Inferior parietal cortex (tissue), 1 donor: ENCODE measurements at regions not wholly inside any gene's neighbourhood (a gene's known extent, or its start where the extent isn't known, plus 50 kb on each side); places are given as distances from the start of the nearest gene placed in this dataset.
A peak's percentile ranks its signal among the peaks of the same experiment; 100 is the strongest.

Experiments
- DNase-seq: peaks from one replicate; pipeline ENCODE4 v3.0.0-alpha.2; 2016; ENCODE audit errors: extremely low spot score

DNA sequence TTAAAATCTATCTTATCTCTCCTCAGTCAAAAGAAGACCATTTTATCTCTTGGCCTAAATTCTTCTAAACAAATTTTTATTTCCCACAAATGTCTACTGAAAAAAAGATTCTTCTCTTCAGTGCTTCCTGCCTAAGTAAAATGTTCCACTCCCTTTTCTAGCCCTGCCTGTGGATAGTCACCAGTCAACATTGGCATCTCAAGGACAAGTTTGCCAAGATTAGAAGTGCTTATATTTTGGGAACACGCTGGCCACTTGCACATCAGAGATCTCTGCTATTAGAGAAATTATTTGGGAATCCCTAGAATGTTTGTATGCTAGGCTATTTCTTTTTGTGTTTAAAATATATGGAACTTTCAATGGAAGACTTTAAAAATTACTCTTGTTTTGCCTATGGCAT is 758.2 kb upstream of the CDH7 start:
- no peak for DNase-seq

DNA sequence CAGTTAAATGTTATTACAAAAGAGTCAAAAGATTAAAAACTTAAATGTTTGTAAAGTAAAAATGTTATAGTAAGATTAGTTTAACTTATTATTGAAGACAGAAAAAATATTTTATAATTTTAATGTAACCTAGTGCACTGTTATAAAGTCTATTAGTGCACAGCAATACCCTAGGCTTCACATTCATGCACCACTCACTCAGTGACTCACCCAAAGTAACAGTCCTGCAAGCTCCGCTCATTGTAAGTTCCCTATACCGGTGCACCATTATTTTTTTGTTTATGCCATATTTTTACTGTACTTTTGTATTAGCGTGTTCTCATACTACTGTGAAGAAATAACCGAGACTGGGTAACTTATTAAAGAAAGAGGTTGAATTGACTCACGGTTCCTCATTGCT is 759.7 kb upstream of the CDH7 start:
- no peak for DNase-seq

- no peak for DNase-seq
These were observed 763.8 kb upstream of the CDH7 start for GRCh38 chr18:64986906-64987495.

DNA sequence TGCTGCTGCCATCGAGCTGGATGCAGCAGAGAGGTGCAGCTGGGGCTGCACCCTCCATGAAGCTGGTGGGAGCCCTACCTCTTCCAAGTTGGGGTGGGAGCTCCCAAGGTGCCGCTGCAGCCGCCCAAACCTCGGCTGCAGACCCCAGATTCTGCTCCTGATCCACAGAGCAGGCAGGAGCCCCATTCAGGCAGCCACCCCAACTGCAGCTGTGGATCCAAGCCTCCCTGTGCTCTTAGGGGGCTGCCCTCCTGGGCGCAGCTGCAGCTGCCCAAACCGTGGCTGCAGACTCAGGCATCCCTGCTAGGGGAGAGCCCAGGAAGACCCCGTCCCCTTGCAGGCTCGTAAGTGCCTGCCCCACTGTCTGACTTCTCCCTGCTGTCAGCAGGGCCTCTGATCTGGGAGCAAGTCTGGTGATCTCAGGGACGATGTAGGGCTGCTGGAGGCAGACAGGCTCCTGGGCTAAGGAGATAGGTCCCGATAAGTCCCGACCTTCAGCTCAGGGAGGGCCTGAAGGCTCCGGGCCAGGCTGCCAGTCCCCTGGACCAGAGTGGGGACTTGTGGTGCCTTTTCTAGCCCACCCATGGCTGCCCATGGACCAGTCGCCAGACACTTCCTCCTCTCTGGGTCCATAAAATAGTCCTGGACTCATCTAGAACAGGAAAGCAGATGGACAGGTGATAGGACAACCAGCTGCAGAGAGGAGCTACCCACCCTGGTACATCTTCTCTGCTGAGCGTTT is 767.1 kb upstream of the CDH7 start:
- no peak for DNase-seq

GRCh38 chr18:64982414-64983055 is 768.3 kb upstream of the CDH7 start:
- no peak for DNase-seq

GRCh38 chr18:64981915-64982314 is 768.9 kb upstream of the CDH7 start:
- no peak for DNase-seq

DNA sequence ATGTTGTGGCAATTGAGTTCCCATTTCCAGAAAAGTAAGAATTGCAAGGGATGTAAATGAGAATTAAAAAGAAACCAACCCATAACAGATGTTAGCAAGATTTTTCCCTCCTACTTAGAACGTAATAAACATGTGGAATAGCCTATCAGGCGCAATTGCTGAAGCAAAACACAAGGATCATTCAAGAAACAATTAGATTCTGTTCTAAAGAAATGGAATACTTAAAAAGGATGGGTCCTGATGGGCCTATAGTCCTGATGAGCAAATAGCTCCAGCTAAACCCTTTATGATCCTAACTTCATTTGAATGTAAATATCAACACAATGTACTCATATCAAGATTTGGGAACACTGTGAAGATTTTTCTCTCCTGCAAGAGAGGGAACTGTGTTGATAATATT is 771.0 kb upstream of the CDH7 start:
- no peak for DNase-seq

DNA sequence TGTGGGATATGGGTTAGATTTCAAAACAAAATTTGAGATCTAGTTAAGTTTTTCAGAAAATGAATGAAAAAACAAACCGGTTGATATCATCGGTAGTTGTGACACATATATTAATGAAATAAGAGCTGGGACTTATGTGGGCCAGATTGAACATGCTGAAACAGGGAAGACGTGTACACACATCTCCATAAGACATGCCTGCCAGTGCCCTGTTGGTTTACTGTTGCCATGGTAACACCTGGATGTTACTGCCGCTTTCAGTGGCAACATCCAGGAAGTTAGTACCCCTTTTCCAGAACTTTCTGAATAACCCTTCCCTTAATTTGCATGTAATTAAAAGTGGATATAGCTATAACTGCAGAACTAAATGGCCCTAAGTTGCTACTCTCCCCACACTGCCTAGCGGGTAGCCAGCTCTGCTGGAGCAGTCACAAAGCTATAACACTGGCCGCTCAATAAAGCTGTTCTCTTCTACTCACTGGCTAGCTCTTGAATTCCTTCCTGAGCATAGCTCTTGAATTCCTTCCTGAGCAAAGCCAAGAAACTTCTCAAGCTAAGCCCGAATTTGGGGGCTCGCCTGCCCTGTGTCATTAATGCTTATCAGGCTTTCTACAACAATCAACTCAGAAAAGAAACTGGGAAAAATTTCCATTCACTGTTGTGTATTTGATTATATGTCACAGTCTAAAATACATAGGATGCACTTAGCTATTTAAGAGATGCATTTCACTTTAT is 776.3 kb upstream of the CDH7 start:
- DNase-seq, result no peak

- DNase-seq, result no peak
These were observed 778.3 kb upstream of the CDH7 start for GRCh38 chr18:64972545-64972944.

- DNase-seq, result no peak
These were observed 784.1 kb upstream of the CDH7 start for GRCh38 chr18:64966667-64967066.

GRCh38 chr18:64956465-64956864 is 794.3 kb upstream of the CDH7 start:
- DNase-seq, result no peak

DNA sequence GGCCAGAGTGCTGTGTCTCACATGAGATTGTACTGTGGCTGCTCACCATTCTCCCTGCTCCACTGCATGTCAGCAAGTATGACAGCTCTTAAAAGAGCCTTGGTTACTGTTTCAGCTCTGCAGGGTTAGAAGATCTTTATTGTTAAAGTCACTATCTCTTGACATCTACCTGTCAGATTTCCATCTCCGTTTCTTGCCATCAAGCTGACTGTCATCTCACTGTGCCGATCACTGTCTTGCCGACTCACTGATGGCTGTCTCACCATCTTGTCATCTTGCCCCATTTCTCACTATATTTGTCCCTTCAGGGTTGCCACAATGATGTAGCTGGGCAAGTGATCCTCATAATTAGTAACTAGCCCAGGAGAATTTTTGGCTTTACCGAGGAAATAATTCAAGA is 800.9 kb upstream of the CDH7 start:
- DNase-seq, result no peak

- no peak for DNase-seq
These were observed 787.8 kb upstream of the LINC00305 start for GRCh38 chr18:64936671-64937070.

DNA sequence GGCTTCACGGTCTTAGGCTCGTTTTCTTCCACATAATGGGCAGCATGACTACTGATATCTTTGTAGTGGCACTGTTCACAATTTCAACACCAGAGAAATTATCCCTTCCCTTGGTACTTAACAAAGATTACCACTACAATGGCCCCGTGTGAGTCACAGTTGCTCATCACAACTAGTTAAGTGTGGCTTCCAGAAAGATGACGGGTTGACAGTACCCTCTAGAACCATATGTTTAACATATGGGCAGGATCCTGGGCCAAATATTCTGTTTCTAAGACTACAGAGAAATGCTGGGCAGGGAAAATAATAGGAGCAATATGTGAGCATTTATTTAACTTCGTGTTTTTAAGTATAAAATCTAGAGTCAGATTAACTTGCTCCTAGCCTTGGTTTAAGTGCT is 780.1 kb upstream of the LINC00305 start:
- peak; percentile 9 for DNase-seq

- no peak for DNase-seq
These were observed 771.2 kb upstream of the LINC00305 start for GRCh38 chr18:64919971-64920570.

DNA sequence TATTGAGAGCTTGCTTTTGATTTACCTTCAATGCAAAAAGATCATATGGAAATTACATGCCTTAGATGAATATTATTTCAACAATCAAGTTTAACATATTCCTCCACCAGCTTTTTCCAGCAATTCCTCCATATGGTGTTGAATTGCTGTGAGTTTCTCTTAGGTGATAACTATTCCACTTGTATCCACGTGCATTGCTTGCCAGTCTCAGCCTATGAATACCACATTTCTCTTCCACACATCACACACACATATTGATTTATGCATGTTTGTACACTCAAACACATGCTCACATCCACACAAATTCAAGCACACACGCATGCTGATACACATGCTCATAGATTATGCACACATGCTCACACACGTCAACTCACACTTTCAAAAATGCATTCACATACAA is 770.0 kb upstream of the LINC00305 start:
- DNase-seq, result no peak

GRCh38 chr18:64893349-64893748 is 744.5 kb upstream of the LINC00305 start:
- DNase-seq, result no peak

- DNase-seq, result no peak
These were observed 740.1 kb upstream of the LINC00305 start for GRCh38 chr18:64888956-64889355.

DNA sequence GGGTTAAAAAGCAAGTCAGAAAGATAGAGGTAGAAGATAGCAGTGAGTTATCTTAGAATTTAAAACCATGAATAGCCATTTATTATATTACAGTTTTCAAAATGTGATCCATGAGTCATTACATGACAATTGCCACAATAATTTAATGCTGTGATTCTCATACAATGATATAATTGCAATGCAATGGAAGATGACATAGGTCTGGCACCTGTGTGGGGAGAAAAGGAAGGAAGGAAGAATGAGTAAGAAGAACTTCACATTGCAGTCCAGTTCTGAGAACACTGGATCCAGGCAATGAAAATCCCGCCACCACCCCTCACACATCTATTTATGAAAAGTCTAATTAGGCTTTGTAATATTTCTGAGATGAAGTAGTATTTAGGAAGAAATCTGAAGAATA is 738.1 kb upstream of the LINC00305 start:
- no peak for DNase-seq

DNA sequence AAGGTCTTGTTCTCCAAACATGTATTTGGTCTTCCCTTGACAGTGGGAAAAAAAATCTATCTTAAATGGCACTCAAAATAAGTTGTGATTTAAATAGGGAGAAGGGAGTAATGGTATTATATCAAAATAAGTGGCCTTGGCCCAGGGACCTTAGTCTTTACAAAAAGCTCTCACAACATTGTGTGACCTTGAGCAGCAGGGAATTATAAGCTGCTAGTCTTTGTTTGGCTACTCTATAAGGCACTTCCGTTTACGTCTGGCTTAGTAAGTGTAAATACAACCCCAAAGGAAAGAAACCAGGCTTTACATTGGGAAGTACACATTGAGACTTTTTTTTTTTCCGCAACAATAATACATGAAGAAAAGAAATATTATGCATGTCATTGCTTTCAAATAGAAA is 734.0 kb upstream of the LINC00305 start:
- no peak for DNase-seq

DNA sequence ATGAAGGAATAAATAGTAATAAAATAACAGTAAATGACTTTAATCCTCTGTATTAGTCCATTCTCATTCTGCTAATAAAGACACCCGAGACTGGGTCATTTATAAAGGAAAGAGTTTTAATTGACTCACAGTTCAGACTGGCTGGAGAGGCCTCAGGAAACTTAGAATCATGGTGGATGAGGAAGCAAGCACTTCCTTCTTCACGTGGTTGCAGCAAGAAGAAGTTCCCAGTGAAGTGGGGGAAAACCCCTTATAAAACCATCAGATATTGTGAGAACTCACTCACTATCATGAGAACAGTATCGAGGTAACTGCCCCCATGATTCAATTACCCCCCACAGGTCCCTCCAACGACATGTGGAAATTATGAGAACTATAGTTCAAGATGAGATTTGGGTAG is 727.9 kb upstream of the LINC00305 start:
- no peak for DNase-seq
